ENCODE measurements at regions not wholly inside any gene's neighbourhood (a gene's known extent, or its start where the extent isn't known, plus 50 kb on each side); places are given as distances from the start of the nearest gene placed in this dataset.

GRCh38 chr7:53776323-53776722 is 740.9 kb downstream of the POM121L12 start:
- CTCF ChIA-PET: no interaction called here
- no peak overlapping the region for H2AK9ac ChIP-seq (replicated peaks; ENCODE audit: low read depth, low read length, poor library complexity)
- H4K5ac ChIP-seq (ENCODE audit: low read depth, low read length): no peak overlapping the region
- in situ Hi-C loops (cut with MboI; ENCODE audit: low sequenced_read_pairs): no loop called here
- no peaks in the 10 kb centered on the region for H3K27me3 ChIP-seq (ENCODE audit: control insufficient read depth, insufficient read depth, low read length)
- H2BK5ac ChIP-seq (ENCODE audit: low read depth, low read length, poor library complexity, severe bottlenecking): no peak overlapping the region
- dilution Hi-C loops (cut with HindIII; ENCODE audit: low sequenced_read_pairs, unreplicated experiment): no loop called here
- no peak overlapping the region for H2BK120ac ChIP-seq (ENCODE audit: low read depth, low read length)
- H3K14ac ChIP-seq (replicated peaks; ENCODE audit: low read depth, low read length): no peak overlapping the region
- no peaks in the 10 kb centered on the region for H3K4me1 ChIP-seq (ENCODE audit: control insufficient read depth, insufficient read depth, low read length)
- H3K9ac ChIP-seq (ENCODE audit: low read depth, low read length): no peak overlapping the region
- no CpG with 5 or more reads among the region's 1 CpG for WGBS, 2 experiments (ENCODE audit: extremely low coverage in 2 of 2, insufficient read length in 1 of 2)
- H3K36me3 ChIP-seq (ENCODE audit: control insufficient read depth, insufficient read depth, low read length): no peaks in the 10 kb centered on the region
- TF ChIP-seq MAZ (IDR thresholded peaks at IDR 0.05; ENCODE audit: borderline replicate concordance, low read depth, low read length) (no peak), CHD1 (IDR thresholded peaks at IDR 0.05; ENCODE audit: low read depth, low read length) (no peak), ELK1 (IDR thresholded peaks at IDR 0.05; ENCODE audit: borderline replicate concordance, low read depth, low read length) (no peak), MAFK (IDR thresholded peaks at IDR 0.05; ENCODE audit: low read depth, low read length) (no peak), POLR2A (IDR thresholded peaks at IDR 0.05; ENCODE audit: low read depth, low read length) (no peak), RCOR1 (IDR thresholded peaks at IDR 0.05; ENCODE audit: insufficient replicate concordance, low read length) (no peak), NFE2L2 (IDR thresholded peaks at IDR 0.05; ENCODE audit: low read depth, low read length) (no peak), FOS (IDR thresholded peaks at IDR 0.05; ENCODE audit: low read depth, low read length) (no peak), CEBPB (IDR thresholded peaks at IDR 0.05; ENCODE audit: low read depth, low read length) (no peak), RFX5 (IDR thresholded peaks at IDR 0.05; ENCODE audit: low read depth, low read length) (no peak), MXI1 (IDR thresholded peaks at IDR 0.05; ENCODE audit: borderline replicate concordance, low read depth, low read length) (no peak), BHLHE40 (IDR thresholded peaks at IDR 0.05; ENCODE audit: low read depth, low read length) (no peak), RAD21 (IDR thresholded peaks at IDR 0.05; ENCODE audit: low read length) (no peak), USF2 (IDR thresholded peaks at IDR 0.05; ENCODE audit: low read depth, low read length) (no peak), SMC3 (IDR thresholded peaks at IDR 0.05; ENCODE audit: low read depth, low read length) (no peak)
- TF ChIP-seq, protein P1, sequence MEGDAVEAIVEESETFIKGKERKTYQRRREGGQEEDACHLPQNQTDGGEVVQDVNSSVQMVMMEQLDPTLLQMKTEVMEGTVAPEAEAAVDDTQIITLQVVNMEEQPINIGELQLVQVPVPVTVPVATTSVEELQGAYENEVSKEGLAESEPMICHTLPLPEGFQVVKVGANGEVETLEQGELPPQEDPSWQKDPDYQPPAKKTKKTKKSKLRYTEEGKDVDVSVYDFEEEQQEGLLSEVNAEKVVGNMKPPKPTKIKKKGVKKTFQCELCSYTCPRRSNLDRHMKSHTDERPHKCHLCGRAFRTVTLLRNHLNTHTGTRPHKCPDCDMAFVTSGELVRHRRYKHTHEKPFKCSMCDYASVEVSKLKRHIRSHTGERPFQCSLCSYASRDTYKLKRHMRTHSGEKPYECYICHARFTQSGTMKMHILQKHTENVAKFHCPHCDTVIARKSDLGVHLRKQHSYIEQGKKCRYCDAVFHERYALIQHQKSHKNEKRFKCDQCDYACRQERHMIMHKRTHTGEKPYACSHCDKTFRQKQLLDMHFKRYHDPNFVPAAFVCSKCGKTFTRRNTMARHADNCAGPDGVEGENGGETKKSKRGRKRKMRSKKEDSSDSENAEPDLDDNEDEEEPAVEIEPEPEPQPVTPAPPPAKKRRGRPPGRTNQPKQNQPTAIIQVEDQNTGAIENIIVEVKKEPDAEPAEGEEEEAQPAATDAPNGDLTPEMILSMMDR (conservative IDR thresholded peaks at IDR 0.05; ENCODE audit: low read depth, low read length): no peak
- no peak overlapping the region for H4K91ac ChIP-seq (ENCODE audit: insufficient read depth, low read depth, low read length)
- H3K23ac ChIP-seq (ENCODE audit: low read depth, low read length): no peak overlapping the region
- no peak overlapping the region for H3K27ac ChIP-seq (ENCODE audit: insufficient read depth, low read length)
- H2AFZ ChIP-seq (replicated peaks; ENCODE audit: low read length, poor library complexity): no peak overlapping the region
- ATAC-seq (ENCODE audit: low read depth) (no peak), DNase-seq (no peak)
- H3K4me2 ChIP-seq (ENCODE audit: low read depth, low read length): no peak overlapping the region
- H3K9me3 ChIP-seq (ENCODE audit: control insufficient read depth, insufficient read depth, low read length): peaks cover 7% of the 10 kb centered on the region
- H4K20me1 ChIP-seq (ENCODE audit: insufficient read depth, low read length): no peaks in the 10 kb centered on the region
- H3K9me1 ChIP-seq (ENCODE audit: insufficient read depth, low read length): no peaks in the 10 kb centered on the region
- no peak overlapping the region for H2BK15ac ChIP-seq (ENCODE audit: low read depth, low read length)
- H3K56ac ChIP-seq (ENCODE audit: extremely low read depth, insufficient read depth, low read length): no peak overlapping the region
- intact Hi-C loops (cut with micrococcal nuclease): no loop called here
- H3K4me3 ChIP-seq (ENCODE audit: insufficient read depth, low read depth, low read length): no peak overlapping the region
- H2BK20ac ChIP-seq (ENCODE audit: low read depth, low read length): no peak overlapping the region
- H2AK5ac ChIP-seq (ENCODE audit: low read depth, low read length): no peak overlapping the region
- POLR2A ChIA-PET (ENCODE audit: unreplicated experiment): no interaction called here
- no TSS peak for BruUV-seq (replicated peaks)
- H3K18ac ChIP-seq (ENCODE audit: low read depth, low read length): no peak overlapping the region
- no peak overlapping the region for H4K8ac ChIP-seq (ENCODE audit: low read depth in 2 of 2, low read length in 2 of 2)
- no peak overlapping the region for H3K4ac ChIP-seq (ENCODE audit: low read depth, low read length)
- H3K79me1 ChIP-seq (ENCODE audit: low read depth in 1 of 2, low read length in 2 of 2): no peaks in the 10 kb centered on the region
